Gastroesophageal sphincter (tissue), 4 donors: ENCODE measurements at regions not wholly inside any gene's neighbourhood (a gene's known extent, or its start where the extent isn't known, plus 50 kb on each side); places are given as distances from the start of the nearest gene placed in this dataset.
A peak's percentile ranks its signal among the peaks of the same experiment; 100 is the strongest.
"Not testable (repeated sequence)": the region's sequence is repeated elsewhere in the genome, so short reads cannot be mapped to it uniquely, and the experiment has no call there.

Experiments
- ATAC-seq: fragments of 150-250 bp; one replicate; pipeline ENCODE4 v1.9.1; 2016; ENCODE audit warnings: mild to moderate bottlenecking, moderate library complexity
- H3K27ac ChIP-seq, 4 donors: fragments of 200-600 bp; sonication (generic) in 3 of 4; 1 replicate in 3 of 4; 2 replicates in 1 of 4; pipeline ENCODE4 v1.5.1; 2016 to 2019
- H3K27me3 ChIP-seq: fragments of 200-600 bp; sonication (generic); one replicate; pipeline ENCODE4 v1.5.1; 2019
- H3K36me3 ChIP-seq, 2 donors: fragments of 200-600 bp; sonication (generic); one replicate each; pipeline ENCODE4 v1.5.1; 2019; ENCODE audit warnings: control low read depth in 1 of 2
- H3K4me1 ChIP-seq, 3 donors: fragments of 200-600 bp; sonication (generic); 1 replicate in 2 of 3; 2 replicates in 1 of 3; pipeline ENCODE4 v1.5.1; 2016 to 2019; ENCODE audit warnings: control low read depth in 2 of 3
- H3K4me3 ChIP-seq, 2 donors: fragments of 200-600 bp; sonication (generic); one replicate each; pipeline ENCODE4 v1.5.1; 2019; ENCODE audit warnings: mild to moderate bottlenecking in 1 of 2, moderate library complexity in 1 of 2
- H3K9me3 ChIP-seq, 3 donors: fragments of 200-600 bp; sonication (generic); one replicate each; pipeline ENCODE4 v1.5.1; 2017 to 2019; ENCODE audit warnings: control low read depth in 2 of 3
- CTCF ChIP-seq, 4 experiments: fragments of 200-600 bp in 2 of 4; fragments of 450-650 bp in 2 of 4; sonication (generic) in 1 of 4; IDR thresholded peaks; one replicate each; pipeline ENCODE4 v1.5.1; 2017 to 2019; ENCODE audit warnings: antibody characterized with exemption in 4 of 4, mild to moderate bottlenecking in 2 of 4, moderate library complexity in 2 of 4
- EP300 ChIP-seq: sonication (generic); formaldehyde crosslinking; IDR thresholded peaks from one replicate; pipeline ENCODE4 v1.6.1; 2017; ENCODE audit warnings: antibody characterized with exemption, mild to moderate bottlenecking
- POLR2A ChIP-seq, 2 donors: fragments of 450-650 bp; IDR thresholded peaks; one replicate each; pipeline ENCODE4 v1.6.1; 2017; ENCODE audit warnings: antibody characterized with exemption in 2 of 2, mild to moderate bottlenecking in 2 of 2, moderate library complexity in 1 of 2
- POLR2AphosphoS5 ChIP-seq: sonication (generic); formaldehyde crosslinking; IDR thresholded peaks from one replicate; pipeline ENCODE4 v1.6.1; 2017; ENCODE audit warnings: antibody characterized with exemption
- WGBS, 2 donors: methylation state at CpG; one replicate each; pipeline ENCODE4 v1.1.5; 2018; ENCODE audit warnings: low coverage in 1 of 2; 5-methylcytosine and 5-hydroxymethylcytosine counted together

GRCh38 chrX:140432346-140433175, 72.3 kb downstream of the SOX3 start:
- 40 to 60% methylated on average over 1 to 2 of the region's 4 CpGs for WGBS, 2 donors
- Histone ChIP-seq H3K9me3 (no peaks in the 10 kb centered on the region), H3K27ac (no peak overlapping the region), H3K4me1 (peaks cover 0 to 20% (median 0%) of the 10 kb centered on the region in 3 donors), H3K27me3 (no peaks in the 10 kb centered on the region), H3K36me3 (no peaks in the 10 kb centered on the region), H3K4me3 (no peak overlapping the region)
- TF ChIP-seq POLR2AphosphoS5 (peak; percentile 78), CTCF (IDR thresholded peaks at IDR 0.05) (no peak)
- peak; percentile 63 for ATAC-seq

- ATAC-seq = no peak
- Histone ChIP-seq H3K4me1 (peaks cover 0 to 20% (median 0%) of the 10 kb centered on the region in 3 donors), H3K9me3 (no peaks in the 10 kb centered on the region), H3K36me3 (no peaks in the 10 kb centered on the region), H3K27ac (no peak overlapping the region), H3K27me3 (no peaks in the 10 kb centered on the region), H3K4me3 (no peak overlapping the region)
- 100% methylated on average over 1 of the region's 5 CpGs; no CpG with 5 or more reads in 1 of the 2 donors for WGBS, 2 donors
- TF ChIP-seq POLR2AphosphoS5 = no peak
- no peak for TF ChIP-seq POLR2A (IDR thresholded peaks at IDR 0.05)
- TF ChIP-seq EP300 = no peak
- TF ChIP-seq CTCF (IDR thresholded peaks at IDR 0.05) = no peak
Measured at GRCh38 chrX:140431521-140431920, 73.3 kb downstream of the SOX3 start.

DNA sequence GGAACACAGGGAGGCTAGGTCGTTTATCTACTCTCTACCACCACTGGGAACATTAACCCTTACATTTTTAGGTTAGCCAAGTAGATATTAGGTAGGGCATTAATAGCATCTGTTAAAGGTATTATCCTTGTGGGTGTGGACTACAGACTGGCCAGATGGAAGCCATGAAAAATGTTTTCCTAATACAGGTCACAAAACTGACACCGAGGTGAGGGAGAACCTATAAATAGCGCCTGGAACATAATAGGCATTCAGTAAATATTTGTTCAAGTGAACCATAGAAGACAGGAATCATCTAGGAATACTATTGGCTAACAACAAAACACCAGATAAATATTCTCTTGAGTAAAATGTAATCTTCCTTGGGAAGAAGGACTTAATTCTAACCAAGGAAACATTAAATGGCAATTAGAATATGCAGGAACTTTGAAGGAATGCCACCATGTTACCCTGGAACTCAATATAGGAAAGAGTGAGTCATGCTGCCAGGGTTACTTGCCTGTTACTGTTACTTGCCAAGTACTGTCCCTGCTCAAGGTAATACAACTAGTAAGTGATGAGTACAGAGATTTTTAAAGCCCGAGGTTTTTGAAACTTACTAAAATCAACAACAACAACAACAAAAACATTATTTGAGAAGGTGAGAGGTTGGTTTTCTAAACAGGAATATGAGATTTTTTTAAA, 79.0 kb downstream of the SOX3 start:
- TF ChIP-seq POLR2A (IDR thresholded peaks at IDR 0.05) = no peak
- TF ChIP-seq POLR2AphosphoS5 = peak; percentile 27
- TF ChIP-seq EP300 = no peak
- no peak for TF ChIP-seq CTCF (IDR thresholded peaks at IDR 0.05)
- no peaks in the 10 kb centered on the region for H3K9me3 ChIP-seq

DNA sequence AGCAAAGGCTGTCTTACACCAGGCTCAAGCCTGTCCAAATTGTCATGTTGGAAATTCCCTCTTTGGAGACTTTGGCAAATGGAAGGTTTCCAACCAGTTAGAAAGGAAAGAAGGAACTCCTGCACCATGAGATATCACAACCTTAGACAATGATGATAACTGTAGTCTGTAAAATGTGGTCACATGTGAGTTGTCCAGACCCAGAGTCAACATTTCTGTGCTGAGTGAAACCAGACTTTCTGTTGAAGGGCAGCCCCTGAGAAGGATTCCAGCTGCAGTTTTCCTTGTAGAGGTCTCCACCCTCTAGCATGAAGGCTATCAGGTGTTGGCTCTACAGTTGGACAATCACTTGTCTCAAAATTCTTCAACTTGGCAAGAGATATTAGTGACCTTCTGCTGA, 82.4 kb downstream of the SOX3 start:
- TF ChIP-seq CTCF (IDR thresholded peaks at IDR 0.05) (no peak), POLR2AphosphoS5 (no peak), POLR2A (IDR thresholded peaks at IDR 0.05) (no peak), EP300 (no peak)
- H3K4me1 ChIP-seq = no peaks in the 10 kb centered on the region
- no peaks in the 10 kb centered on the region for H3K27me3 ChIP-seq
- no peaks in the 10 kb centered on the region for H3K9me3 ChIP-seq
- no peak for ATAC-seq
- H3K27ac ChIP-seq = no peak overlapping the region
- no peak overlapping the region for H3K4me3 ChIP-seq
- no peaks in the 10 kb centered on the region for H3K36me3 ChIP-seq

More for the DNA sequence above, 79.0 kb downstream of the SOX3 start:
- H3K27ac ChIP-seq = no peak overlapping the region
- no peaks in the 10 kb centered on the region for H3K4me1 ChIP-seq
- H3K4me3 ChIP-seq = no peak overlapping the region
- H3K27me3 ChIP-seq = no peaks in the 10 kb centered on the region
- no peak for ATAC-seq
- WGBS, 2 donors = 30 to 41% methylated on average over 3 to 4 of the region's 4 CpGs
- H3K36me3 ChIP-seq = no peaks in the 10 kb centered on the region

- not testable (repeated sequence) for H3K27ac ChIP-seq, H3K9me3 ChIP-seq, H3K36me3 ChIP-seq, H3K4me1 ChIP-seq, H3K27me3 ChIP-seq, H3K4me3 ChIP-seq, ATAC-seq
- 67 to 100% methylated on average over 1 of the region's 1 CpG for WGBS, 2 donors
Measured at GRCh38 chrX:140402131-140402530, 102.7 kb downstream of the SOX3 start.

DNA sequence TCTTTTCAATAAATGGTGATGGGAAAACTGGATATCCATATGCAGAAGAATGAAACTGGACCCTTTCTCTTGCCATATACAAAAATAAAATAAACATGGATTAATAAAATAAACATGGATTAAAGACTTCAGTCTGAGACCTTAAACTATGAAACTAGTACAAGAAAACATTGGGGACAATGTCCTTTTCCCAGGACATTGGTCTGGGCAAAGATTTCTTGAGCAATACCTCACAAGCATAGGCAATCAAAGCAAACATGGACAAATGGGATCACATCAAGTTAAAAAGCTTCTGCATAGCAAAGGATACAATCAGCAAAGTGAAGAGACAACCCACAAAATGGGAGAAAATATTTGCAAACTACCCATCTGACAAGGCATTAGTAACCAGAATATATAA, 108.5 kb downstream of the SOX3 start:
- not testable (repeated sequence) for H3K27ac ChIP-seq, H3K9me3 ChIP-seq, ATAC-seq, H3K27me3 ChIP-seq, H3K36me3 ChIP-seq, H3K4me1 ChIP-seq, H3K4me3 ChIP-seq
